ENCODE measurements at regions not wholly inside any gene's neighbourhood (a gene's known extent, or its start where the extent isn't known, plus 50 kb on each side); places are given as distances from the start of the nearest gene placed in this dataset.

- H3K4me1 ChIP-seq = no peaks in the 10 kb centered on the region
- ATAC-seq (no peak), DNase-seq (ENCODE audit: low read depth in 1 of 2, low spot score in 1 of 2) (no peak), FAIRE-seq (no peak)
- ChIA-PET CTCF (interaction anchor here (0.8 kb wide), 1 partner anchor 14 kb away, joined by 3 read pairs; no protein-coding TSS in a partner anchor), POLR2A (no interaction called here)
- H3K27ac ChIP-seq = no peak overlapping the region
- 21% methylated on average over 7 of the region's 7 CpGs for WGBS (ENCODE audit: missing lambda C conversion rate)
- no peak for TF ChIP-seq EHF (CRISPR knock-in tag; IDR thresholded peaks at IDR 0.05)
- TF ChIP-seq HDAC2 (IDR thresholded peaks at IDR 0.05) = no peak
- no peak for TF ChIP-seq PBX3 (IDR thresholded peaks at IDR 0.05)
- no peak for TF ChIP-seq BCL3 (IDR thresholded peaks at IDR 0.05)
- no peak for TF ChIP-seq NPAS2 (CRISPR knock-in tag; IDR thresholded peaks at IDR 0.05; ENCODE audit: borderline replicate concordance)
- no peak for TF ChIP-seq NFE2L2 (conservative IDR thresholded peaks at IDR 0.05; ENCODE audit: low read length)
- TF ChIP-seq ZC3H11A (IDR thresholded peaks at IDR 0.05) = no peak
- no peak for TF ChIP-seq NR3C1 (IDR thresholded peaks at IDR 0.05)
- TF ChIP-seq ATOH8 (CRISPR knock-in tag; IDR thresholded peaks at IDR 0.05; ENCODE audit: low read depth) = no peak
- no peak for TF ChIP-seq ZSCAN20 (CRISPR knock-in tag; IDR thresholded peaks at IDR 0.05)
- no peak for TF ChIP-seq POLR2A (IDR thresholded peaks at IDR 0.05; ENCODE audit: low read length)
- no peak for TF ChIP-seq EHMT2 (IDR thresholded peaks at IDR 0.05; ENCODE audit: low read depth)
- no peak for TF ChIP-seq RCOR1 (IDR thresholded peaks at IDR 0.05; ENCODE audit: low read depth, low read length)
- no peak for TF ChIP-seq CBX8 (IDR thresholded peaks at IDR 0.05)
- TF ChIP-seq MAZ (IDR thresholded peaks at IDR 0.05; ENCODE audit: borderline replicate concordance, low read depth, low read length) = no peak
- TF ChIP-seq PHF8 (IDR thresholded peaks at IDR 0.05; ENCODE audit: borderline replicate concordance, low read depth) = no peak
- H3K4me3 ChIP-seq = no peak overlapping the region
- H3K9me3 ChIP-seq = no peaks in the 10 kb centered on the region
- no peak overlapping the region for H3K4me2 ChIP-seq
Observed at GRCh38 chr6:156309017-156309416, 468.2 kb upstream of the ARID1B start.

- Histone ChIP-seq H3K4me2 (no peak overlapping the region), H3K27ac (no peak overlapping the region), H3K9me3 (no peaks in the 10 kb centered on the region), H3K4me1 (no peaks in the 10 kb centered on the region), H3K4me3 (no peak overlapping the region)
- FAIRE-seq (no peak), DNase-seq (ENCODE audit: low read depth in 1 of 2, low spot score in 1 of 2) (no peak), ATAC-seq (no peak)
- POLR2A ChIA-PET = no interaction called here
- TF ChIP-seq POLR2AphosphoS2 (conservative IDR thresholded peaks at IDR 0.05; ENCODE audit: low read length) (no peak), ATOH8 (CRISPR knock-in tag; IDR thresholded peaks at IDR 0.05; ENCODE audit: low read depth) (no peak), CTCF (IDR thresholded peaks at IDR 0.05) (no peak), HOXB13 (CRISPR knock-in tag; IDR thresholded peaks at IDR 0.05; ENCODE audit: low read depth) (no peak), EHF (CRISPR knock-in tag; IDR thresholded peaks at IDR 0.05) (no peak), RCOR1 (IDR thresholded peaks at IDR 0.05; ENCODE audit: low read depth, low read length) (no peak), JUNB (IDR thresholded peaks at IDR 0.05) (no peak), HES2 (IDR thresholded peaks at IDR 0.05) (no peak), MYC (IDR thresholded peaks at IDR 0.05; ENCODE audit: borderline replicate concordance, low read length) (no peak), HOXB5 (CRISPR knock-in tag; IDR thresholded peaks at IDR 0.05) (no peak), BHLHE40 (IDR thresholded peaks at IDR 0.05; ENCODE audit: low read depth, low read length) (no peak), NFE2L2 (conservative IDR thresholded peaks at IDR 0.05; ENCODE audit: low read length) (no peak), HDAC2 (IDR thresholded peaks at IDR 0.05) (no peak), TP53 (CRISPR knock-in tag; IDR thresholded peaks at IDR 0.05) (no peak)
- 33% methylated on average over 3 of the region's 3 CpGs for WGBS (ENCODE audit: missing lambda C conversion rate)
- CTCF ChIA-PET = interaction anchor here (0.8 kb wide), 1 partner anchor 13 kb away, joined by 3 read pairs; no protein-coding TSS in a partner anchor
Observed at GRCh38 chr6:156308604-156309003, 468.6 kb upstream of the ARID1B start.

All from A549 (cell line).